ENCODE measurements at regions not wholly inside any gene's neighbourhood (a gene's known extent, or its start where the extent isn't known, plus 50 kb on each side); places are given as distances from the start of the nearest gene placed in this dataset.

- intact Hi-C loops (cut with micrococcal nuclease): no loop called here
- H3K27ac Mint-ChIP-seq (ENCODE audit: low read depth, unreplicated experiment): no peak overlapping the region
- H3K36me3 Mint-ChIP-seq (ENCODE audit: insufficient read depth, unreplicated experiment): no peaks in the 10 kb centered on the region
- DNase-seq (ENCODE audit: unreplicated experiment): no peak
- no peaks in the 10 kb centered on the region for H3K4me1 Mint-ChIP-seq (ENCODE audit: insufficient read depth, unreplicated experiment)
- POLR2A ChIA-PET: no interaction called here
- H3K4me3 Mint-ChIP-seq (ENCODE audit: unreplicated experiment): no peak overlapping the region
- TF ChIP-seq CTCF (IDR thresholded peaks at IDR 0.05; ENCODE audit: unreplicated experiment): no peak
- no TSS peak for BruUV-seq (replicated peaks)
- CTCF ChIA-PET: no interaction called here
- no peaks in the 10 kb centered on the region for H3K27me3 Mint-ChIP-seq (ENCODE audit: insufficient read depth, unreplicated experiment)
- peaks cover 27% of the 10 kb centered on the region for H3K9me3 Mint-ChIP-seq (ENCODE audit: unreplicated experiment)
Observed at GRCh38 chr1:4095433-4095971, 195.4 kb upstream of the C1orf174 start.

- no peak overlapping the region for H3K27ac Mint-ChIP-seq (ENCODE audit: low read depth, unreplicated experiment)
- H3K4me3 Mint-ChIP-seq (ENCODE audit: unreplicated experiment): no peak overlapping the region
- H3K27me3 Mint-ChIP-seq (ENCODE audit: insufficient read depth, unreplicated experiment): no peaks in the 10 kb centered on the region
- no TSS peak for BruUV-seq (replicated peaks)
- TF ChIP-seq CTCF (IDR thresholded peaks at IDR 0.05; ENCODE audit: unreplicated experiment): no peak
- intact Hi-C loops (cut with micrococcal nuclease): no loop called here
- ChIA-PET POLR2A (no interaction called here), CTCF (no interaction called here)
- H3K36me3 Mint-ChIP-seq (ENCODE audit: insufficient read depth, unreplicated experiment): no peaks in the 10 kb centered on the region
- no peak for DNase-seq (ENCODE audit: unreplicated experiment)
- H3K4me1 Mint-ChIP-seq (ENCODE audit: insufficient read depth, unreplicated experiment): no peaks in the 10 kb centered on the region
- H3K9me3 Mint-ChIP-seq (ENCODE audit: unreplicated experiment): peaks cover 16% of the 10 kb centered on the region
Observed at GRCh38 chr1:4101459-4102161, 201.5 kb upstream of the C1orf174 start.

- no TSS peak for BruUV-seq (replicated peaks)
- CTCF ChIA-PET: no interaction called here
- intact Hi-C loops (cut with micrococcal nuclease): no loop called here
- no peak for DNase-seq (ENCODE audit: unreplicated experiment)
- peaks cover 6% of the 10 kb centered on the region for H3K9me3 Mint-ChIP-seq (ENCODE audit: unreplicated experiment)
- no peak overlapping the region for H3K4me3 Mint-ChIP-seq (ENCODE audit: unreplicated experiment)
- TF ChIP-seq CTCF (IDR thresholded peaks at IDR 0.05; ENCODE audit: unreplicated experiment): no peak
- no peak overlapping the region for H3K27ac Mint-ChIP-seq (ENCODE audit: low read depth, unreplicated experiment)
- no peaks in the 10 kb centered on the region for H3K36me3 Mint-ChIP-seq (ENCODE audit: insufficient read depth, unreplicated experiment)
- H3K27me3 Mint-ChIP-seq (ENCODE audit: insufficient read depth, unreplicated experiment): no peaks in the 10 kb centered on the region
- POLR2A ChIA-PET: interaction anchor here (0.6 to 0.7 kb wide), 2 partner anchors 9 to 171 kb away, joined by 3 to 5 read pairs; no protein-coding TSS in a partner anchor
- H3K4me1 Mint-ChIP-seq (ENCODE audit: insufficient read depth, unreplicated experiment): no peaks in the 10 kb centered on the region
Observed at GRCh38 chr1:4105300-4105880, 205.3 kb upstream of the C1orf174 start.

GRCh38 chr1:4106731-4107130, 206.7 kb upstream of the C1orf174 start:
- intact Hi-C loops (cut with micrococcal nuclease): no loop called here
- TF ChIP-seq CTCF (IDR thresholded peaks at IDR 0.05; ENCODE audit: unreplicated experiment): no peak
- H3K36me3 Mint-ChIP-seq (ENCODE audit: insufficient read depth, unreplicated experiment): no peaks in the 10 kb centered on the region
- H3K27ac Mint-ChIP-seq (ENCODE audit: low read depth, unreplicated experiment): no peak overlapping the region
- DNase-seq (ENCODE audit: unreplicated experiment): no peak
- ChIA-PET POLR2A (interaction anchor here (0.6 to 1.0 kb wide), 2 partner anchors 205 to 1006 kb away, joined by 3 read pairs; no protein-coding TSS in a partner anchor), CTCF (no interaction called here)
- H3K9me3 Mint-ChIP-seq (ENCODE audit: unreplicated experiment): peaks cover 13% of the 10 kb centered on the region
- H3K4me1 Mint-ChIP-seq (ENCODE audit: insufficient read depth, unreplicated experiment): no peaks in the 10 kb centered on the region
- H3K27me3 Mint-ChIP-seq (ENCODE audit: insufficient read depth, unreplicated experiment): no peaks in the 10 kb centered on the region
- no peak overlapping the region for H3K4me3 Mint-ChIP-seq (ENCODE audit: unreplicated experiment)
- no TSS peak for BruUV-seq (replicated peaks)

Measured in MCF 10A (cell line).